ENCODE measurements at regions not wholly inside any gene's neighbourhood (a gene's known extent, or its start where the extent isn't known, plus 50 kb on each side); places are given as distances from the start of the nearest gene placed in this dataset.

- TF ChIP-seq CTCF (IDR thresholded peaks at IDR 0.05; ENCODE audit: borderline replicate concordance, extremely low read depth, low read length, poor library complexity, severe bottlenecking), result no peak
- no peak for TF ChIP-seq EZH2 (IDR thresholded peaks at IDR 0.05; ENCODE audit: borderline replicate concordance, low read depth, low read length, severe bottlenecking)
Measured at GRCh38 chr3:54064486-54064885, 57.9 kb upstream of the CACNA2D3 start.
